ENCODE measurements at regions not wholly inside any gene's neighbourhood (a gene's known extent, or its start where the extent isn't known, plus 50 kb on each side); places are given as distances from the start of the nearest gene placed in this dataset.

DNA sequence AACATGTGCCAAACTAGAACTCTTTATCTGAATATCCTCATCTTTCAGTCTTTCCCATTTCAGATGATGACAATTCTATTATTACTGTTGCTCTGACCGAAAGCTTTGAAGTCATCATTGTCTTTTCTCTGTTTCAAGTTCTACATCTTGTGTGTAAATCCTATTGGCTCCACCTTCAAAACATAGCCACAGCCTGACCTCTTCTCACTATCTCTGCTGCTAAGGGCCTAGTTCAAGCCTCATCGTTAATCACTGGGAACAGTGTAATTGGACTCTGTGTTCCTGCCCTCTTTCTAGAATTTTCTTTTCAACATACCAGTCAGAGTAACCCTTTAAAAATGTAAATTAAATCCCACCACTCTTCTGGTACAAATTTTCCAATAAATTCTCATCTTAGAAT lies 105.1 kb downstream of the OXSM start:
- H3K27ac ChIP-seq, result no peak overlapping the region
- no peaks in the 10 kb centered on the region for H3K4me1 ChIP-seq
- TF ChIP-seq EP300 (IDR thresholded peaks at IDR 0.05), result no peak
- no peak for TF ChIP-seq CTCF (IDR thresholded peaks at IDR 0.05)
- no peak for TF ChIP-seq POLR2A (IDR thresholded peaks at IDR 0.05)
- DNase-seq (ENCODE audit: low spot score in 2 of 2), result no peak
- H3K36me3 ChIP-seq, result no peaks in the 10 kb centered on the region
- H3K4me3 ChIP-seq, result no peak overlapping the region
- H3K9me3 ChIP-seq, result no peaks in the 10 kb centered on the region
- 91% methylated on average over 2 of the region's 2 CpGs for WGBS, 2 donors
- H3K27me3 ChIP-seq, result no peaks in the 10 kb centered on the region

DNA sequence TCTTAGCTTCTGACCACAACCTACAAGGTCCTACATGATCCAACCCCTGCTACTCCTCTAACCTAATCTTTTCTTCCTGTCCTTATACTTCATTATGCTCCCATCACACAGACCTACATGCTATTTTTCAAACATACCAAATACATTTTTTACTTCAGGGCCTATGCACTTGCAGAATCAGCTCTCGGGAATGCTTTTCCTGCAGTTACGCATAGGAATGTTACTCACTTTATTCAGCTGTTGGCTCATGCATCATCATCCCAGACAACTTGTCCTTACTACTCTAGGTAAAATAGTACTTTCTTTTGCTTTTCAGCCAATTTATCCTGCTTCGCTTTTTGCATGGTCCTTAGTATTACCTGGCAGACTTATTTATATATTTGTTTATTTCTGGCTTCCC lies 105.6 kb downstream of the OXSM start:
- Histone ChIP-seq H3K27me3 (no peaks in the 10 kb centered on the region), H3K9me3 (no peaks in the 10 kb centered on the region), H3K4me1 (no peaks in the 10 kb centered on the region), H3K4me3 (no peak overlapping the region), H3K27ac (no peak overlapping the region), H3K36me3 (no peaks in the 10 kb centered on the region)
- WGBS, 2 donors, result 94 to 95% methylated on average over 3 of the region's 3 CpGs
- DNase-seq (ENCODE audit: low spot score in 2 of 2), result no peak
- TF ChIP-seq EP300 (IDR thresholded peaks at IDR 0.05) (no peak), POLR2A (IDR thresholded peaks at IDR 0.05) (no peak), CTCF (IDR thresholded peaks at IDR 0.05) (no peak)

- H3K9me3 ChIP-seq, result no peaks in the 10 kb centered on the region
- H3K27me3 ChIP-seq, result no peaks in the 10 kb centered on the region
- no peak for TF ChIP-seq CTCF (IDR thresholded peaks at IDR 0.05)
- TF ChIP-seq EP300 (IDR thresholded peaks at IDR 0.05), result no peak
- no peak for TF ChIP-seq POLR2A (IDR thresholded peaks at IDR 0.05)
- no peak for DNase-seq (ENCODE audit: low spot score in 2 of 2)
- no peak overlapping the region for H3K4me3 ChIP-seq
- no peak overlapping the region for H3K27ac ChIP-seq
- 75 to 82% methylated on average over 6 of the region's 6 CpGs for WGBS, 2 donors
- no peaks in the 10 kb centered on the region for H3K36me3 ChIP-seq
- no peaks in the 10 kb centered on the region for H3K4me1 ChIP-seq
Measured at GRCh38 chr3:25897019-25897418, 107.1 kb downstream of the OXSM start.

DNA sequence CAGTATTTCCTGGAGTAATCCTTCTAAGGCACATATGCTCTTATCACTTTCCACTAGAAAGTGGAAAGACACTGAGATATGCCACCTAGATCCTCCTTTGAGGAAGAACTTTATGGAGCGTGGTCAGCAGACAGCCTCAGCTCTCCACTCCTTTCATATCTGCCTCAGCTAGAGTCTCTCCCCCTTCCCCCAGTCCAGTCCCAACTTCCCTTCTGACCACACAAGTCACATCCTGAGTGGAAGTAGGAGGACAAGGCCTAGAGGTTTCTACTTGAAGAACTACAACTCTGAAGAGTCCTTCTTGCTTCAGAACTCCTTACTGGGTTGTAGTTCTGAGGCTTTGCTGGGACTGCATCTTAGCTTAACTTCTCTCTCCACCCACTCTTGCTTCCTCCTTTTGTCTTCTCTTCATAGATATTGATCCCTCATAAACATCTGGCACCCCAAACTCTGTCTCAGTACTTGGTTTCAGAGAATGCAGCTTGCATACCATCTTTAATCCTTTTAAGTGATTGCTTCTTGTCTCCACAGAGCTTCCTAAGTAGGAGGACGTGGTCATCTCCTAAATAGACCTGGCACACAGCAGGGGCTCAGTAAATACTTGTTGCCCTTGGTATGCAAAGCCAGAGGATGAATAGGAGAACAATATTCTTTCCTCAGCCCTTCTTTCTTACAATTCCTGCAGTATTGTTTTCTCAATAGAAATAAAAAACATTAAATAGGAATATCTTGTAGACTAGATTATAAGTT lies 109.6 kb downstream of the OXSM start:
- no peak for DNase-seq (ENCODE audit: low spot score in 2 of 2)
- 75 to 76% methylated on average over 2 of the region's 2 CpGs for WGBS, 2 donors
- Histone ChIP-seq H3K4me1 (no peaks in the 10 kb centered on the region), H3K27me3 (no peaks in the 10 kb centered on the region), H3K4me3 (no peak overlapping the region), H3K27ac (no peak overlapping the region), H3K9me3 (no peaks in the 10 kb centered on the region), H3K36me3 (no peaks in the 10 kb centered on the region)
- TF ChIP-seq POLR2A (IDR thresholded peaks at IDR 0.05), result no peak
- TF ChIP-seq CTCF (IDR thresholded peaks at IDR 0.05), result no peak
- TF ChIP-seq EP300 (IDR thresholded peaks at IDR 0.05), result no peak

GRCh38 chr3:25900161-25900560 lies 110.3 kb downstream of the OXSM start:
- TF ChIP-seq CTCF (IDR thresholded peaks at IDR 0.05), result no peak
- TF ChIP-seq POLR2A (IDR thresholded peaks at IDR 0.05), result no peak
- no peak for TF ChIP-seq EP300 (IDR thresholded peaks at IDR 0.05)
- WGBS, 2 donors, result 91 to 93% methylated on average over 2 of the region's 2 CpGs
- H3K27ac ChIP-seq, result no peak overlapping the region
- H3K9me3 ChIP-seq, result no peaks in the 10 kb centered on the region
- no peak for DNase-seq (ENCODE audit: low spot score in 2 of 2)
- no peaks in the 10 kb centered on the region for H3K36me3 ChIP-seq
- H3K4me3 ChIP-seq, result no peak overlapping the region
- H3K27me3 ChIP-seq, result no peaks in the 10 kb centered on the region
- no peaks in the 10 kb centered on the region for H3K4me1 ChIP-seq

Data from tibial nerve (tissue), 4 donors.